Glomerular visceral epithelial cell (primary cell): ENCODE measurements at regions not wholly inside any gene's neighbourhood (a gene's known extent, or its start where the extent isn't known, plus 50 kb on each side); places are given as distances from the start of the nearest gene placed in this dataset.
A peak's percentile ranks its signal among the peaks of the same experiment; 100 is the strongest.

Experiments
- DNase-seq: peaks from one replicate; pipeline ENCODE4 v3.0.0-alpha.2; 2016; ENCODE audit errors: extremely low spot score

GRCh38 chr21:25149022-25149421 is 458.3 kb downstream of the MRPL39 start:
- no peak for DNase-seq

DNA sequence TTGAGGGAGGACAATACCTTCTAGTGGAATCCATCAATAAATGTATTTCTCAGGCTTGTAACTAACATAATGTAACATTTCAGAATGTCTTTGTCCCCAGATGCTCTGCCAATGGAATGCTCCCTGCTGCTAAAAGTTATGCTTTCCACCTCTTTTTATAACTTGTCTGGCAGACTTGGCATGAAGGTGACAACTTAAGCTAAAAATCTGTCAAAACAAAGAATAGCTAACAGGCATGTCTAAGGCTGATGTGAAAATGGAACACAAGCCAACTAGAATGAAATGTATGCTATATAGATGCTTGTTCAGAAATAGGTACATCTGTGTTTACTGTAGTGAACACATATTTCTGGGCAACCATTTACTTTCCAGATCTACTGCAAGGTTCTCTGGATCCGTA is 467.9 kb downstream of the MRPL39 start:
- no peak for DNase-seq

GRCh38 chr21:25133939-25134338 is 473.3 kb downstream of the MRPL39 start:
- DNase-seq: no peak

- DNase-seq: no peak
Observed at GRCh38 chr21:25127811-25128210, 479.5 kb downstream of the MRPL39 start.

DNA sequence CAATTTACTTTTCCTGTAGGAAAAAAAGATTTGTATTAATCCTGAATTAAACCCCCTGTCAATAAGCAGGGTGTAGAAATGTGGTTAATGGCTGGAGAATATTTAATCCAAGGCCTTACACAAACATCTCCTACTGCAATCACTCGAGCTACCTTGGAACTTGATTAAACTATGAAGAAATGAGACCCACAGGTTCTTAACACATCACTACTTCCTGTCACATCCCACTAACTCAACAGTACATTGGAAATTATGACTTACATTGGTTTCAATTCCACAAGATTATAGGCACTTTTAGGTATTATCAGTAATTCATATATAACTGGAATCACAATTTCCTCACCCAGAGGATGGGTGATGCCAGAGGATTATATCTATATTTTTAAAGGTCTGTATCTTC is 480.3 kb downstream of the MRPL39 start:
- no peak for DNase-seq

- no peak for DNase-seq
Observed at GRCh38 chr21:25126564-25126963, 480.7 kb downstream of the MRPL39 start.

DNA sequence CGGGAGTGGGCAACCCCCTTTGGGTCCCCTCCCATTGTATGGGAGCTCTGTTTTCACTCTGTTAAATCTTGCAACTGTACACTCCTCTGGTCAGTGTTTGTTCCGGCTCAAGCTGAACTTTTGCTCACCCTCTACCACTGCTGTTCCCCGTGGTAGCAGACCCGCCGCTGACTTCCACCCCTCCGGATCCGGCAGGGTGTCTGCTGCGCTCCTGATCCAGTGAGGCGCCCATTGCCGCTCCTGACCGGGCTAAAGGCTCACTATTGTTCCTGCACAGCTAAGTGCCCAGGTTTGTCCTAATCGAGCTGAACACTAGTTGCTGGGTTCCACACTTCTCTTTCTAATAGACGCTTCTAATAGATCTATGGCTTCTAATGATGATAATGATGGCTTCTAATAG is 488.6 kb downstream of the MRPL39 start:
- no peak for DNase-seq

- DNase-seq: no peak
Observed at GRCh38 chr21:25115021-25115420, 492.3 kb downstream of the MRPL39 start.

DNA sequence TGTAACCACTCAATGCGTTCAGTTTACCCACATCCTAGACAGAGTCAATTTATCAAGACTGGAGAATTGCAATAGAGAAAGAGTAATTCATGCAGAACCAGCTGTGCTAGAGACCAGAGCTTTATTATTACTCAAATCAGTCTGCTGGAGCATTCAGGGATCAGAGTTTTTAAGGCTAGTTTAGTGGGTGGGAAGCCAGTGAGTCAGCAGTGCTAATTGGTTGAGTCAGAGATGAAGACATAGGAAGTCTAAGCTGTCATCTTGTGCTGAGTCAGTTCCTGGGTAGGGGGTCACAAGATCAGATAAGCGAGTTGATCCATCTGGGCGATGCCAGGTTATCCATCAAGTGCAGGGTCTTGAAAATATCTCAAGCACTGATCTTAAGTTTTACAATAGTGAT is 499.6 kb downstream of the MRPL39 start:
- peak; percentile 75 for DNase-seq

DNA sequence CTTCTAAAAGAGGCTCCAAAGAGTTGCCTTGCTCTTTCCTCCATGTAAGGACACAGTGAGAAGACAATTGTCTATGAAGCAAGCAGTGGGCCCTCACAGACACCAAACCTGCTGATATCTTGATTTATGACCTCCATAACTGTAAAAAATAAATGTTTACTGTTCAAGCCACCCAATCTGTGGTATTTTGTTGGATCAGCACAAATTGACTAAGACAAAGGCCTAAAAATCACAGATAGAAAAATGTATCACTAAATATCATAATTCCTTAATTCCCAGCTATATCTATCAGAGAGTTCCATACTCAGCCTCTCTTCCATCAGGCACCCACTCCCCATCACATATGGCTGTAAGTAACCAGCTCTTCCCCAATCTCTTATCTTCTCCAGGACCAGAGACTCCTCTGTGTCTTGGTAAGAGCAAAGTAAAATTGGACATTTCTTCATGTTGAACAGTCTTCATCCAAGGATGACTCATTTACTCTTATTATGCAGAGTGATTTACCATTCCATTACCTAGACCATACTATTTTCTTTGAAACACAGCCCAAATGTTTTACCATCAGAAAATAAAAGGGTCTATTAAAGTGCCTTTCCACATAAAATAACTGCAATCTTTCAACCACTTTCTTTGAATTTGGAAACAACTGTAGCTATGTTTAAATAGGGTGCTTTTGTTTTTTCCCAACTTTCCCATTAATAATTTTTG is 503.6 kb downstream of the MRPL39 start:
- DNase-seq: no peak

DNA sequence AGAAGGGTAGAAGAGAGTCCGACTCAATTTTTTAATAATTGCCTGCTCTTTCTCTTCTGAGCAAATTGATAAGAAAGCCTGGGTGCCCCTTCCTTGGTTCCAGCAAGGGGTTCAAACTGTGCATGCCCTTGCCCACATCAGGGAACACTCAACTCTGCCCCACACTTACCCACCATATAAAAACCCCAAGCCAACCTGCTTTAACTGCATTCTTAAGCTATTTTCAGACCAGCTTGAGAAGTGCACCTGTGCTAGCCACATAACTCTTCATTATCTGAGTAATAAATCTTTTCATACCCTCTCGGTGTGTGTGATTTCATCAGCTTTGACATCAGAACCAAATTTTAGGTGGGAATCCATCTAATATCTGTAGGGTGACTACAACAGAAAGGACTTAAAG is 509.6 kb downstream of the MRPL39 start:
- DNase-seq: no peak

- DNase-seq: no peak
Observed at GRCh38 chr21:25094695-25095094, 512.6 kb downstream of the MRPL39 start.

- no peak for DNase-seq
Observed at GRCh38 chr21:25092441-25093011, 514.8 kb downstream of the MRPL39 start.

DNA sequence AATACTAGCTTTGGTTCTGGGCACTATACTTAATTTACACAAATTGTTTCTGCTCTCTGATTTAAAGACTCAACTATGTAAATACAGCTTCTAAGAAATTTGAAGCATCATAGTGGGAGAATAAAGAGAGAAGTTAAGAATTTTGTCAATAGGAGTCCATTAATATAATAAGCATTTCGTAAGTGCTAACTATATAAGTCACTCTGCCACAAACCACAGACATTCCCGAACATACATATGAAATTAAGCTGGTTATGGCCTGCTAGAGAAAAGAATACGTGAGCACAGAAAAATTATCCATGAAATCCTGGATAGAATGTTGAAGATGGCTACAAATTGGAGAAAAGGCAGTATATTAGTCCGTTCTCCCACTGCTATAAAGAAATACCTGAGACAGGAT is 526.2 kb downstream of the MRPL39 start:
- DNase-seq: no peak

GRCh38 chr21:25080661-25081060 is 526.6 kb downstream of the MRPL39 start:
- no peak for DNase-seq

GRCh38 chr21:25080141-25080540 is 527.1 kb downstream of the MRPL39 start:
- DNase-seq: no peak

- no peak for DNase-seq
Observed at GRCh38 chr21:25079053-25079452, 528.2 kb downstream of the MRPL39 start.

DNA sequence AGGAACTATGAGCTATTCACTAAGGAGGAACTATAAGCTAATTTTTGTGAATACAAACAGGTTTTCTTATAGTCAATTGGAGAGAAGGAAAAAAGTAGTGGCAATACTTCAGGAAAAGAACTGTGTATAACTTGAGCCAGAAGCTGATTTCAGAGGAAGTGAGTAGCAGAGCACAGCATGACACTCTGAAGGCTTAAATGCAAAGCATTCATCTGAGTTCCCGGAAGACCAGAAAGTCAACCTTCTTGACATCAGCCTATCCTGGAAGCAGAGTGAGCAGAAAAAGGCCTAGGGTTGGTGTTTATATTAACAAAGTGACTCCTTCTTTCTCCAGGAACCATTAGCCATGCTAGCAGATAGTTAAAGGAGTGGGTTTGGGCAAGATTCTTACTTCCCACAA is 545.2 kb downstream of the MRPL39 start:
- DNase-seq: no peak

- no peak for DNase-seq
Observed at GRCh38 chr21:25054689-25055088, 552.6 kb downstream of the MRPL39 start.

DNA sequence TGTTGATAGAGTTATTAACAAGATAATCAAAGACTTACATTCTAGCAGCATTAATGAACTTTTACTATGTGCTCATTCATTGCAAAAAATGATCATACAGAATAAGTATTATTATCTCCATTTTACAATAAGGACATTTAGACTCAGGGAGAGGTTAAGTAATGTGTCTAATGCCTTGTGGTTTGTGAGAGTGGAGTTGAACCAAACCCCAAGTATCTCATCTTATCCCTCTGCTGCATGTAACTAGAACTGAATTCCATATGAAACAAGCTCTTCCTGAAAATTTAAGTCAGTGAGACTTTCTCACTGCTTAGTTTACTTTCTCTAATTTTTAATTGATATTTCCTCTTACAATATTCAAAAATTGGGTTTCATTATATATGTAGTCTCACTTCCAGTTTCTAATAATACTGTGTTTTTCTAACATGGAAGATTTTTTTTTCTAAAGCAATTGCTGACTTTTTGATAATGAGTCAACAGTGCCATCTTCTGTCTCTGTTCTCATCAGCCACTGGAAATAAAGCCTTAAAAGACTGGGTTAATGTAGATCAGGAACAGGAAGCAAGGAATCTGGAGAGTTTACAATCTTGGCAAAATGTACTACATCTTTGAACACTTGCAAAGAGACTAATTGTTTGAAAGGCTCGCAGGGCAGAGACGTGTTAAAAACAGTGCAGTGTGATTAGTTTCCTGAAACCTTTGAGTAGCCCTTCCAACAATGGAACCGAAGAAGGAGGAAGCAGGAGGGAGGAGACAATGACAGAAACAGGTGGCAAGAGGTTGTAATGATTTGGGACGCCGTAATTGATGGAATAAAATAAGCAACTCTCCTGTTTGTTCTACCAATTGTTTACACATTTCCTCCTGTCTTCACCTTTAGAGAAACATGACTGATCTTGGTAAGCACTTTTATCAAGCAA is 567.6 kb downstream of the MRPL39 start:
- DNase-seq: peak; percentile 44

DNA sequence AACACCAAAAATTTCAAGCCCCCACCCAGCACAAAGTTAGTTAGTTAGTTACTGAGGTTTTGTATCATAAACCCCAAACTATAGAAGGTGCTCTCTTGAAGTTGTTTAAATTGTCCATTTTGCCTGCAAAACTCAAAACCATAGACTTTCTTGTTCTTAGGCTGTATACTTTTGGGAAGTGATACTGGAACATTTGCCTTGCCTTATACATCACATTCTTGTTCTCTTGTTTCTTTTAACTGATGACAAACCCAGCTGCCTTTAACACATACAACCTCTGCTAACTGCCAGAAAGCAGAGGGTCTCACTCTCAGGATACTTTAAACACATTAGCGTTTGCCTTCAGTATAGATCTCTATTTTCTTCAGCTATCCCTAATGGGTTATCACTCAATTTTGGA is 570.5 kb downstream of the MRPL39 start:
- no peak for DNase-seq

DNA sequence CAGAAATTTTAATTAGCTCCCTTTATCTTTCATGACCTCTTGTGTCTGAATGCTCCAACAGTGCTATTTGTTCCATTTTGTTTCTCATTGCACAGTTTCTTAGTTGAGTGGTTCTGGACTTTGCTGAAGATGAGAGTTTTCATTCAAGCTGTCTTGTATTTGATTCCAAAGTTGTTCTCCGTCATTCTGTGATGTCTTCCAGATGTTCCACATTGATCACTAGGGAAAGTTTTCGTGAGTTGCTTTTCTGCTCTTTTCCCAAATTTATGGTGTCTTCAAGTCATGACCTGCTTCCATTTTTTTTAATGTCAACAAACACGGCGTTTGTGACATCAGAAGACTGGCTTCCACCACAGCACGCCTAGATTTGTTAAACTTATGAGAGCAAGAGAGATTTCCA is 575.5 kb downstream of the MRPL39 start:
- DNase-seq: no peak

GRCh38 chr21:25029580-25029979 is 577.7 kb downstream of the MRPL39 start:
- no peak for DNase-seq
